DOHH2 (cell line): ENCODE measurements at regions not wholly inside any gene's neighbourhood (a gene's known extent, or its start where the extent isn't known, plus 50 kb on each side); places are given as distances from the start of the nearest gene placed in this dataset.

Experiments used
- H3F3A ChIP-seq: fragments of 200-600 bp; sonication (generic), shearing (Covaris generic); 2 replicates; pipeline ENCODE4 v1.6.0; 2016; ENCODE audit warnings: antibody characterized with exemption, mild to moderate bottlenecking; ENCODE audit not compliant: control insufficient read depth, insufficient read depth
- H3K27ac ChIP-seq: fragments of 200-600 bp; sonication (generic); 2 replicates; pipeline ENCODE4 v1.5.1; 2014; ENCODE audit warnings: low read depth, mild to moderate bottlenecking, low read length, moderate library complexity
- H3K27me3 ChIP-seq: fragments of 200-600 bp; sonication (generic); 2 replicates; pipeline ENCODE4 v1.6.1; 2014; ENCODE audit warnings: mild to moderate bottlenecking, low read length, mixed read lengths; ENCODE audit not compliant: control insufficient read depth
- H3K36me3 ChIP-seq: fragments of 200-600 bp; sonication (generic); 2 replicates; pipeline ENCODE4 v1.6.1; 2014; ENCODE audit warnings: mild to moderate bottlenecking, low read length, moderate library complexity, mixed read lengths; ENCODE audit not compliant: control insufficient read depth
- H3K4me1 ChIP-seq: fragments of 200-600 bp; sonication (generic); 2 replicates; pipeline ENCODE4 v1.6.1; 2014; ENCODE audit warnings: mild to moderate bottlenecking, low read length, mixed read lengths; ENCODE audit not compliant: control insufficient read depth
- H3K4me2 ChIP-seq: fragments of 200-600 bp; sonication (generic); 2 replicates; pipeline ENCODE4 v1.6.0; 2014; ENCODE audit warnings: mild to moderate bottlenecking, low read length, moderate library complexity
- H3K4me3 ChIP-seq: fragments of 200-600 bp; sonication (generic); 2 replicates; pipeline ENCODE4 v1.5.1; 2014; ENCODE audit warnings: mild to moderate bottlenecking, low read length, mixed read lengths
- H3K79me2 ChIP-seq: fragments of 200-600 bp; sonication (generic); 2 replicates; pipeline ENCODE4 v1.6.1; 2014; ENCODE audit warnings: mild to moderate bottlenecking, low read length, mixed read lengths; ENCODE audit not compliant: control insufficient read depth
- H3K9me2 ChIP-seq: fragments of 200-600 bp; sonication (generic); replicated peaks from 2 replicates; pipeline ENCODE4 v1.6.1; 2014; ENCODE audit warnings: mild to moderate bottlenecking, low read length, mixed read lengths; ENCODE audit not compliant: control insufficient read depth
- H3K9me3 ChIP-seq: fragments of 200-600 bp; sonication (generic); 2 replicates; pipeline ENCODE4 v1.6.1; 2014; ENCODE audit warnings: antibody characterized with exemption, low read length, mixed read lengths; ENCODE audit not compliant: control insufficient read depth, insufficient read depth
- H4K20me1 ChIP-seq: fragments of 200-600 bp; sonication (generic); 2 replicates; pipeline ENCODE4 v1.6.0; 2014; ENCODE audit warnings: low read depth, mild to moderate bottlenecking, antibody characterized with exemption, low read length, moderate library complexity; ENCODE audit not compliant: control insufficient read depth, insufficient read depth
- CTCF ChIP-seq: fragments of 200-600 bp; sonication (generic); IDR thresholded peaks from one replicate; pipeline ENCODE4 v1.5.1; 2014; ENCODE audit warnings: antibody characterized with exemption, mild to moderate bottlenecking, low read depth, low read length; ENCODE audit not compliant: poor library complexity, severe bottlenecking
- EZH2phosphoT487 ChIP-seq: fragments of 200-600 bp; sonication (generic); IDR thresholded peaks from 2 replicates; pipeline ENCODE4 v1.6.1; 2017; ENCODE audit warnings: borderline replicate concordance, mild to moderate bottlenecking, antibody characterized with exemption, low read length, moderate library complexity, mixed read lengths

GRCh38 chr2:39934851-39935250, 155.8 kb upstream of the THUMPD2 start:
- Histone ChIP-seq H3K79me2 (no peaks in the 10 kb centered on the region), H3K27me3 (no peaks in the 10 kb centered on the region), H3F3A (no peaks in the 10 kb centered on the region), H3K27ac (no peak overlapping the region), H3K36me3 (no peaks in the 10 kb centered on the region), H3K9me2 (no peaks in the 10 kb centered on the region), H3K4me2 (no peak overlapping the region), H3K4me3 (no peak overlapping the region), H4K20me1 (no peaks in the 10 kb centered on the region), H3K9me3 (no peaks in the 10 kb centered on the region), H3K4me1 (no peaks in the 10 kb centered on the region)
- TF ChIP-seq CTCF (no peak), EZH2phosphoT487 (no peak)

GRCh38 chr2:39933196-39933595, 154.1 kb upstream of the THUMPD2 start:
- no peaks in the 10 kb centered on the region for H4K20me1 ChIP-seq
- no peaks in the 10 kb centered on the region for H3F3A ChIP-seq
- no peaks in the 10 kb centered on the region for H3K9me2 ChIP-seq
- TF ChIP-seq EZH2phosphoT487 (no peak), CTCF (no peak)
- H3K9me3 ChIP-seq, result no peaks in the 10 kb centered on the region
- H3K79me2 ChIP-seq, result no peaks in the 10 kb centered on the region
- H3K4me1 ChIP-seq, result no peaks in the 10 kb centered on the region
- no peaks in the 10 kb centered on the region for H3K27me3 ChIP-seq
- H3K27ac ChIP-seq, result no peak overlapping the region
- H3K4me3 ChIP-seq, result no peak overlapping the region
- H3K4me2 ChIP-seq, result no peak overlapping the region
- H3K36me3 ChIP-seq, result no peaks in the 10 kb centered on the region

GRCh38 chr2:39932198-39932597, 153.1 kb upstream of the THUMPD2 start:
- no peaks in the 10 kb centered on the region for H3K36me3 ChIP-seq
- no peaks in the 10 kb centered on the region for H3F3A ChIP-seq
- H3K9me3 ChIP-seq, result no peaks in the 10 kb centered on the region
- H3K27me3 ChIP-seq, result no peaks in the 10 kb centered on the region
- no peaks in the 10 kb centered on the region for H4K20me1 ChIP-seq
- H3K9me2 ChIP-seq, result no peaks in the 10 kb centered on the region
- no peak overlapping the region for H3K4me2 ChIP-seq
- H3K4me1 ChIP-seq, result no peaks in the 10 kb centered on the region
- H3K27ac ChIP-seq, result no peak overlapping the region
- H3K79me2 ChIP-seq, result no peaks in the 10 kb centered on the region
- no peak overlapping the region for H3K4me3 ChIP-seq
- TF ChIP-seq EZH2phosphoT487, result no peak
- TF ChIP-seq CTCF, result no peak
